Immature natural killer cell (primary cell): ENCODE measurements at regions not wholly inside any gene's neighbourhood (a gene's known extent, or its start where the extent isn't known, plus 50 kb on each side); places are given as distances from the start of the nearest gene placed in this dataset.

Experiments
- DNase-seq, 3 donors: peaks; one replicate each; pipeline ENCODE4 v3.0.0; 2022; ENCODE audit warnings: mixed read lengths in 1 of 3
- H3K27ac Mint-ChIP-seq, 6 donors: one replicate each; pipeline ENCODE4 v1.8.0; 2020; ENCODE audit warnings: mixed read lengths in 6 of 6, mild to moderate bottlenecking in 5 of 6, inconsistent platforms in 4 of 6, moderate library complexity in 3 of 6
- H3K27me3 Mint-ChIP-seq, 3 donors: one replicate each; pipeline ENCODE4 v1.8.0; 2020 to 2021; ENCODE audit warnings: low read depth in 3 of 3, mild to moderate bottlenecking in 3 of 3, mixed read lengths in 3 of 3, moderate library complexity in 3 of 3, inconsistent platforms in 1 of 3
- H3K36me3 Mint-ChIP-seq, 3 donors: one replicate each; pipeline ENCODE4 v1.8.0; 2020; ENCODE audit warnings: mixed read lengths in 3 of 3, inconsistent platforms in 2 of 3, mild to moderate bottlenecking in 2 of 3
- H3K4me1 Mint-ChIP-seq, 2 donors: one replicate each; pipeline ENCODE4 v1.8.0; 2020; ENCODE audit warnings: inconsistent platforms in 2 of 2, mild to moderate bottlenecking in 2 of 2, mixed read lengths in 2 of 2, moderate library complexity in 1 of 2
- H3K4me3 Mint-ChIP-seq, 5 donors: one replicate each; pipeline ENCODE4 v1.8.0; 2020; ENCODE audit warnings: mild to moderate bottlenecking in 5 of 5, mixed read lengths in 5 of 5, inconsistent platforms in 3 of 5, moderate library complexity in 3 of 5
- H3K9me3 Mint-ChIP-seq, 6 donors: one replicate each; pipeline ENCODE4 v1.8.0; 2020; ENCODE audit warnings: mild to moderate bottlenecking in 6 of 6, mixed read lengths in 6 of 6, inconsistent platforms in 4 of 6, moderate library complexity in 3 of 6

DNA sequence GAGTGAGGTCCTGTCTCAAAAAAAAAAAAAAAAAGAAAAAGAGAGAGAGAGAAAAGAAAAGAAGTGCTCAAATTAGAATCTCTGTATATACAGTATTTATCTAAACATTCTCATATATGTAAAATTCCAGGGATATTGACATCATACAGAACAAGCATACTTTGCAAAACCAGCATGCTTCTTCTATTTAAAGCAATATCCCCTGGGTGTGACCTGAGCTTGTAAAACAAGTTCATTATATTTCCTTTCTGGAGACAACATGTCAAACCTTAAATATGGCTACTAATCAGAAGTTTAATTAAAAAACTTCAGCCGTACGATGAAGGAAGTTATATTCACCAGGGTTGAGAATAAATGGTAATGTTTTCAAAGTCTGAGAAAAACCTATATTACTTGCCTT lies 175.8 kb upstream of the HMGA2 start:
- no peaks in the 10 kb centered on the region for H3K9me3 Mint-ChIP-seq
- no peak overlapping the region for H3K4me3 Mint-ChIP-seq
- no peaks in the 10 kb centered on the region for H3K36me3 Mint-ChIP-seq
- no peak for DNase-seq
- peaks cover 1 to 5% (median 2%) of the 10 kb centered on the region in 3 donors for H3K27me3 Mint-ChIP-seq
- no peak overlapping the region for H3K27ac Mint-ChIP-seq
- H3K4me1 Mint-ChIP-seq: no peaks in the 10 kb centered on the region

DNA sequence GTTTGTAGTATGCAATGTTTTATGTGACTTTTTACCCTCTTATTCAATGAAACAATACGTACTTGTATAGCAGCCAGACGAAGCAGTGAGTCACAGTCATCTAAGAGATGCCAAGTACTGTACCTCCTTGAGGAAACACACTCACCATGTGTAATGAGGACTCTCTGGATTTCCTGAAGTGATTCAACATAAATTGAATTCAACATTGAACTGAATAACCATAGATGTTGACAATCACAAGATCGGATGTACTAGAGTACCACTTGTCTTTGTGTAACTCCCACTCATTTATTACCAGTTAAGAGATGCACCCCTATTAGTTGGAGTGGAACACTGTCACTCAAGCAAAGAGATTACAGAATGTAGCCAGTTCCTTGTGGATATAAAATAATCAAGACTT lies 175.2 kb upstream of the HMGA2 start:
- Mint-ChIP-seq H3K4me3 (no peak overlapping the region), H3K4me1 (no peaks in the 10 kb centered on the region), H3K27me3 (peaks cover 1 to 5% (median 2%) of the 10 kb centered on the region in 3 donors), H3K27ac (no peak overlapping the region), H3K9me3 (no peaks in the 10 kb centered on the region), H3K36me3 (no peaks in the 10 kb centered on the region)
- no peak for DNase-seq

DNA sequence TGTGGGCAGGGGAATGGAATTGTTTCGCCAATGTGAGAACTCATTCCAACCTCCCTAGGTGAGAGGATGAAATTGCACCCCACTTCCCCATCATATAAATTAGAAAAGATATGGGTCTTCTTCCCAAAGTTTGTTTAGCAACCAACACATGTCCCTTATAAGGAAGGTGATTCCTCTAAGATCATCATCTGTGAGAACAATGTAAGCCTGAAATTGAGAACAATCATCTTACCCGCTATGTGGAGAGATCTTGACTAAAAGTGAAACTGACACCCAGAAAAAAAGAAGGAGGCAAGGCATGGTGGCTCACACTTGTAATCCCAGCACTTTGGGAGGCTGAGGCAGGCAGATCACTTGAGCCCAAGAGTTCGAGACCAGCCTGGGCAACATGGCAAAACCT lies 173.2 kb upstream of the HMGA2 start:
- H3K27ac Mint-ChIP-seq: no peak overlapping the region
- DNase-seq: no peak
- H3K27me3 Mint-ChIP-seq: peaks cover 1 to 5% (median 5%) of the 10 kb centered on the region in 3 donors
- H3K4me1 Mint-ChIP-seq: no peaks in the 10 kb centered on the region
- no peaks in the 10 kb centered on the region for H3K36me3 Mint-ChIP-seq
- no peak overlapping the region for H3K4me3 Mint-ChIP-seq
- no peaks in the 10 kb centered on the region for H3K9me3 Mint-ChIP-seq

DNA sequence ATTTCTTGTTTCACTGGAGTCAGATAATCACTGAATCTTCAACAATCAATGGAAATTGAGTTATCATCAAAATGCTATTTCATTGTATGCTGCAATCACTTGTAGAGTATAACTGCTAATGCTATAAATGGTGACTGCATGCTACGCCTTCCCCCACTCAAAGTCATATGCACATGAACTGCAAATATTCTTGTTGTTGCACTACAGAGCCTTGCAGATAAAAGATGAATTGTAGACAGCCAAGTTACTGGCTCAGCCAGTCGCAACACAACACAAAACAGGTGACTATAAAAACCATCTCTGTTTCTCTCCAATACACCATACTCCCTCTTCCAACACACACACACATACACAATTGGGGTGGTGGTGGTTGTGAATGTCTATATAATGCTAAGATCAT lies 171.0 kb upstream of the HMGA2 start:
- no peaks in the 10 kb centered on the region for H3K9me3 Mint-ChIP-seq
- no peak overlapping the region for H3K4me3 Mint-ChIP-seq
- H3K36me3 Mint-ChIP-seq: no peaks in the 10 kb centered on the region
- no peaks in the 10 kb centered on the region for H3K4me1 Mint-ChIP-seq
- H3K27ac Mint-ChIP-seq: no peak overlapping the region
- DNase-seq: no peak
- peaks cover 1 to 7% (median 7%) of the 10 kb centered on the region in 3 donors for H3K27me3 Mint-ChIP-seq

DNA sequence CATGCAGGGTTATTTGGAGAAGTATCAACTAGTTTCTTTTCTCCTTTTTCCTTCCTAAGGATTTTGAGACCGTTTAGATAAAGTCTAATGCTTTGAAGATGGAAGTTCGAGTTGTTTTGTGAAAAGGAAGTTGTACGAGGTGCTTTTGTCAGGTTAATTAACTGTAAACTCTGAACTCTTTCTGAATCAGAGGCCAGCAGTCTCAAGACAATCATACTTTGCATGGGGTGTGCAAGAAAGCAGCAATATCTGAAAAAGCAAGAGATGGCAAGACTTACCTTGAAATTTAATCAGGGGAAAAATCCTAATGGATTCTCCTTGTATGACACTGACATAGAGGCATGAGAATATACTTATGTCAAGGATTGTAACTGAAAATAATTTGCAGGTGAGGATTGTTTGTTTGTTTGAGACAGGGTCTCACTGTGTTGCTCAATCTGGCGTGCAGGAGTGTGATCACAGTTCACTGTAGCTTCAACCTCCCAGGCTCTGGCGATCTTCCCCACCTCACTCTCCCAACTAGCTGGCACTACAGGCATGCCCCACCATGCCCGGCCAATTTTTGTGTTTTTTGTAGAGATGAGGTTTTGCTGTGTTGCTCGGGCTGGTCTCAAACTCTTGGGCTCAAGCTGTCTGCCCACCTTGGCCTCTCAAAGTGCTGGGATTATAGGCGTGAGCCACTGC lies 170.2 kb upstream of the HMGA2 start:
- H3K9me3 Mint-ChIP-seq: no peaks in the 10 kb centered on the region
- H3K36me3 Mint-ChIP-seq: no peaks in the 10 kb centered on the region
- peaks cover 1 to 8% (median 7%) of the 10 kb centered on the region in 3 donors for H3K27me3 Mint-ChIP-seq
- no peak overlapping the region for H3K4me3 Mint-ChIP-seq
- DNase-seq: no peak
- H3K27ac Mint-ChIP-seq: no peak overlapping the region
- no peaks in the 10 kb centered on the region for H3K4me1 Mint-ChIP-seq

DNA sequence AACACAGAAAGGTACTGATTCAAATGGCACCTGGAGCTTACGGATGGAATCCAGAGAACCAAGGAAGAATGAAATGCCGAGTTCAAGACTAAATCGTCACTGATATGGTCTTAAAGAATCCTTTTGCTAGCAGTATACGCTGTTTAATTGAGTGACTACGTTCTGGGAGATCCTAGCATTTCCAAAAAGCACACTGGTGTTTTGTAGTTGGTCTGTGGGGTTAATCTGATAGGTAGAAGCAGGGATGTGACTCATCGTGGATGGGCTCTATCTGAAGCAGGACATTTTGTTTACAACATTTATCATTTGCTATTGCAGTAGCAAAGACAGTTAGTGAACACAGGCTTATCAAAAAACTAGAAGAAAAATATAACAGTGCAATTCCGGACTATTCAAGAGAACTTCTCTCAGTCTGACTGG lies 169.2 kb upstream of the HMGA2 start:
- no peak for DNase-seq
- H3K4me1 Mint-ChIP-seq: no peaks in the 10 kb centered on the region
- peaks cover 3 to 10% (median 8%) of the 10 kb centered on the region in 3 donors for H3K27me3 Mint-ChIP-seq
- H3K27ac Mint-ChIP-seq: no peak overlapping the region
- H3K4me3 Mint-ChIP-seq: no peak overlapping the region
- H3K9me3 Mint-ChIP-seq: no peaks in the 10 kb centered on the region
- H3K36me3 Mint-ChIP-seq: no peaks in the 10 kb centered on the region

DNA sequence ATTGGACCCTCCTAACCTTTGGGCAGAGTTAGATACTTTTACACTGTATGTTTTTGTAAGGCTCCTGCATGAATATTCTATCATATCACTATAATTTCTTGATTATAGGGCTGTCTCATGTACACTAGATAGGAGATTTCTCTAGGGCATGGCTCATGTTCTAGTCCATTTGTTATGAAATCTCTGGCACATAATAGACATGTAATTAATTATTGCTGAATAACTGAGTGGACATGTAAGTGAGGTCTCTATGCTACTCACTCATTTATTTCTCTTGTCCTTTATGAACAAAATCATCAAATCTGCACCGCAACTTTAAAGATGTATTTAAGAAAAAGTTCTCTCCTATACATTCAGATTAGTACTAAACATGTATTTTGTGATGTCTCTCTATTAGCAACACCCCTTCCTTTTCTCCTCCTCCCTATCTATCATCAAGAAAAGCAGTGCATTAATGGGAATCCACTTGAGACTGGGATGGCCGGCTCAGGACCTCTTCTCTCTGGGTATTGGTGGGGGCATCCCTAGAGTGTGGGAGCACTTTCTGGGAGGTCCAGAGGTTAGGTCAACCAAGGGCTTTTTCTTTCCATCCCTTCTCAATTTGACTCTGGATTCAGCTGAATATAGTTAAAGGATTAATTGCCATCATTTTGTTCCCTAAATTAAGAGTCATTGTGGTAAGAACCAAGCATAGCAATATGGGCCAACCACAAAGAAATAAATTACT lies 168.0 kb upstream of the HMGA2 start:
- H3K9me3 Mint-ChIP-seq: peaks cover 0 to 1% (median 0%) of the 10 kb centered on the region in 6 donors
- peaks cover 3 to 8% (median 7%) of the 10 kb centered on the region in 3 donors for H3K27me3 Mint-ChIP-seq
- H3K27ac Mint-ChIP-seq: no peak overlapping the region
- H3K4me1 Mint-ChIP-seq: no peaks in the 10 kb centered on the region
- no peaks in the 10 kb centered on the region for H3K36me3 Mint-ChIP-seq
- DNase-seq: no peak
- no peak overlapping the region for H3K4me3 Mint-ChIP-seq

DNA sequence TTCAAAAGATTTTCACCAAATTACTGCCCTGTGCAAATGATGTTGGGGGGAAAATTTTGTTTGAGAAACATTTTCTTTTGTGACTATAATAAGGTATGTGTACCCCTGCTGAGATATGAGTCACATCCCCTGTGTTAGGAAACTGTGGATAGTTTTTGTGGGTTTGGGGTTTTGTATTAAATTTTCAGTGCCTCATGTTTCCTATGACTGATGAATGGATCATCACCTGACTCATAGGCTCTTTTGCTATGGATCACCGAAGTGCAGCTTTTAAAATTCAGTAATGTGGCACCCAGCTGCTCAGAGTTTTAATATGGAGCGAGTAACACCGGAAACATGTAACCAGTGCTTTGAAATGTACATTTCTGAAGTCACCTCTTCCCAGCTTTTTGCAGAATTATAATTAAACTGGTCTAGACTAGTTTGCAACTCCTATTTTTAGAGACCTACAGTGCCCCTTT lies 167.4 kb upstream of the HMGA2 start:
- no peaks in the 10 kb centered on the region for H3K4me1 Mint-ChIP-seq
- no peak overlapping the region for H3K27ac Mint-ChIP-seq

DNA sequence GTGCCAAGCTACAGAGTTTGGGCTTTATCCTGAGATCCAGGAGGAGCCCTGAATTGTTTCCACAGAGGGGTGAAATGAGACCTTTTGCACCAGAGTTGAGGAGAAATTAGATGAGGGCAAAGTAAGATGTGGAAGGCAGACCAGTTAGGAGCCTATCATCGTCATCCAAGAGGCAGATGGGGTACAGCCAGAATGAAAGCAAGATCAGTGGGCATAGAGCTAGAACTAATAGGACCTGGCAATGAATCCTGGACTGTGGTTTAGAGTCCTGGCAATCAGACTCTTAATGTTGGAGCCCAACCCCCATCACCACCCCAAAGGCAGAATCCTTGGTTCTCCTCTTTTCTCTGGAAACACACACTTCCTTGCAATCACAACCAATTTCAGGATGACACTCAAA lies 166.6 kb upstream of the HMGA2 start:
- Mint-ChIP-seq H3K4me1 (no peaks in the 10 kb centered on the region), H3K36me3 (no peaks in the 10 kb centered on the region), H3K27me3 (peaks cover 2 to 8% (median 5%) of the 10 kb centered on the region in 3 donors), H3K9me3 (peaks cover 0 to 1% (median 0%) of the 10 kb centered on the region in 6 donors), H3K4me3 (no peak overlapping the region), H3K27ac (no peak overlapping the region)
- DNase-seq: no peak

More for the DNA sequence above, 167.4 kb upstream of the HMGA2 start:
- peaks cover 0 to 1% (median 0%) of the 10 kb centered on the region in 6 donors for H3K9me3 Mint-ChIP-seq
- H3K4me3 Mint-ChIP-seq: no peak overlapping the region
- no peak for DNase-seq
- no peaks in the 10 kb centered on the region for H3K36me3 Mint-ChIP-seq
- peaks cover 3 to 8% (median 5%) of the 10 kb centered on the region in 3 donors for H3K27me3 Mint-ChIP-seq

DNA sequence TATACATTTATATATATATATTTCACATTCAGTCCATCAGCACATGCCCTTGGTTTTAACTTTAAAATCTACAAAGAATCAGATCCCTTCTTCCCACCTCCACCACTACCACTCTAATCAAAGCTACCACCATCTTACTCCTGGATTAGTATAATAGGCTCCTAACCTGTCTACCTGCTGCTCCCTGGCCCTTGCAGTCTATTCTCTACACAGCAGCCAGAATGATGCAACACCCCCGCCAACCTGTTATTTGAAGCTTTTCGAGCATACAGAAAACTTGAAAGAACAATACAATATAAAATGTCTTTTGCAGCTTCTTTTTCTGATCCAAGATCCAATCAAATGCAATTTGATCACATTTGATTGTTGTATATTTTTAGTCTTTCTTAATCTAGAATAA lies 165.9 kb upstream of the HMGA2 start:
- no peak for DNase-seq
- no peaks in the 10 kb centered on the region for H3K36me3 Mint-ChIP-seq
- H3K4me1 Mint-ChIP-seq: no peaks in the 10 kb centered on the region
- H3K27ac Mint-ChIP-seq: no peak overlapping the region
- H3K27me3 Mint-ChIP-seq: peaks cover 2 to 8% (median 5%) of the 10 kb centered on the region in 3 donors
- H3K4me3 Mint-ChIP-seq: no peak overlapping the region
- H3K9me3 Mint-ChIP-seq: peaks cover 0 to 1% (median 0%) of the 10 kb centered on the region in 6 donors

DNA sequence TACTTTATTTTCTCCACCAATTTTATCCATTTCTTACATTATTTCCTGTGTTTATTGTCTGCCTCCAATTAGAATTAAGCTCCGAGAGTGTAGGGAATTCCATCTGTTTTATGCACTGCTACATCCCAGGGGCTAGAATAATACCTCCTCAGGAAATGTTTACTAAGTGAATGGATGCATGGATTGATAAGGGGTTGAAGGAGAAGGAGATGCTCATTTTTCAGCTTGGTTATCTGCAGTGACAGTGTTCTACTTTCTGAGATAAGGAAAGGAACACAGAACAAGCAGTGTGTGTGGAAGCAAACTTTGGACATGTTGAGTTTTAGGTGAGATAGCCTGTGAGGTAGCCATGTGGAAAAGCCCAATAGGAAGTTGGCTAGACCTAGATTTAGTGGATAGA lies 164.6 kb upstream of the HMGA2 start:
- no peak overlapping the region for H3K4me3 Mint-ChIP-seq
- no peak overlapping the region for H3K27ac Mint-ChIP-seq
- no peaks in the 10 kb centered on the region for H3K36me3 Mint-ChIP-seq

DNA sequence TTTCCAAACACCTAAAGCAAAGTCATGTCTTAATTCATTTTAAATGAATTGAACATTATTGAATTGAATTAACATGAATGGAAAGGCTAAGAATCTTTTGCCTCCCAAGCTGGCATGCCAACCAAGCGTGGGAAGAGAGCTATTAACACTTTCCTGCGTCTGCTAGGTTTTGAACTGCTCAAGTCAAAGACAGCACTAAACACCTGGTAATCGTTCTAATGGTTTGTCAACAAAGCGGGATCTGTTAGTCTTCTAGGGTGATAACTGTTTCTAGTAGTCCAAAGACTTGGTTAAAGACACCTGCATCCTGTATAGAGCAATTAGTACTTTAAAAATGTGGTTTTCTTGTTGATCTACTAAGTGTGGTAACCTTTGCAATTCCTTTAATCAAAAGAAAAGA lies 164.2 kb upstream of the HMGA2 start:
- Mint-ChIP-seq H3K36me3 (no peaks in the 10 kb centered on the region), H3K4me3 (no peak overlapping the region), H3K27ac (no peak overlapping the region), H3K9me3 (peaks cover 0 to 1% (median 0%) of the 10 kb centered on the region in 6 donors), H3K27me3 (peaks cover 2 to 10% (median 7%) of the 10 kb centered on the region in 3 donors), H3K4me1 (no peaks in the 10 kb centered on the region)
- DNase-seq: no peak

More for the DNA sequence above, 164.6 kb upstream of the HMGA2 start:
- no peak for DNase-seq
- Mint-ChIP-seq H3K9me3 (peaks cover 0 to 1% (median 0%) of the 10 kb centered on the region in 6 donors), H3K27me3 (peaks cover 2 to 9% (median 6%) of the 10 kb centered on the region in 3 donors), H3K4me1 (no peaks in the 10 kb centered on the region)

DNA sequence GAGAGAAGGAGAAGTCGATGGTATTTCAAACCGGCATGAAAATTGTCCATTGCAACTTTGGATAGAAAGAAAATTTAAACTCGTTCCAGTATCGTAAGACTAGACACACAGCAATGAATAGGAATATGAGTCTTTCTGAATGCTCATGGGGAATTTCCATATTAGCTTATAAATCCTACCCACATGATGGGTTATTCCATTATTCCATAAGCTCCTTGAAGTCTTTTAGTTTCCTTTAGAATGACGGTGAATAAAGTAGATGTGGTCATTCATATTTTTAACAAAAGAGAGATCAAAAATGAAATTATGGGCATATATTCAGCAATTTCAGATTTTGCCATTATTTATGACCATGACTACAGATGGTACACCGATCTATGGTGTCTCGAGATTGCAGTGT lies 163.4 kb upstream of the HMGA2 start:
- Mint-ChIP-seq H3K27me3 (peaks cover 2 to 9% (median 7%) of the 10 kb centered on the region in 3 donors), H3K4me3 (no peak overlapping the region), H3K27ac (no peak overlapping the region), H3K4me1 (no peaks in the 10 kb centered on the region), H3K9me3 (peaks cover 0 to 3% (median 0%) of the 10 kb centered on the region in 6 donors), H3K36me3 (no peaks in the 10 kb centered on the region)
- DNase-seq: no peak

DNA sequence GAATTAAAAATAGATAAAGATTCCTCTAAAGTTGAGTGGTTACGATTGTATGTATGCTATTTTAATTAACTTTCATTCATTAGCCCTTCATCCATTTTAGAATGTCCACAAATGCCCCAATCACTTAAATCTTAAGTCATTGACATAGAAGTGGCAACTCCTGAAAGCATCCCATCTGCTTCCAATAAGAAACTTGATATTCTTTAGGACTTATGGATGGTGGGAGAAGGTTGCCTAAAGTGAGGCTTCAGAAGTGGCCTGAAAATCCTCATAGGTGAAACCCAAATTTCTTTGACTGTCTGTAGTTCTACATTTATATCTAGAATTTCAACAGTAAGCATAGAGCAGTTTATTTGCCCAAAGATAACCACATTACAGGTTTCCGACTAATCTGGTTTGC lies 161.7 kb upstream of the HMGA2 start:
- Mint-ChIP-seq H3K4me3 (no peak overlapping the region), H3K9me3 (peaks cover 0 to 3% (median 0%) of the 10 kb centered on the region in 6 donors), H3K4me1 (no peaks in the 10 kb centered on the region), H3K27ac (no peak overlapping the region), H3K27me3 (peaks cover 2 to 10% (median 6%) of the 10 kb centered on the region in 3 donors), H3K36me3 (no peaks in the 10 kb centered on the region)
- no peak for DNase-seq
